HEK293T (cell line): ENCODE measurements at regions not wholly inside any gene's neighbourhood (a gene's known extent, or its start where the extent isn't known, plus 50 kb on each side); places are given as distances from the start of the nearest gene placed in this dataset.

Experiments
- ARNT ChIP-seq: fragments of 450-650 bp; IDR thresholded peaks from 2 replicates; pipeline ENCODE4 v1.6.1; 2017; ENCODE audit warnings: mild to moderate bottlenecking
- FOXK2 ChIP-seq: fragments of 450-650 bp; IDR thresholded peaks from 2 replicates; pipeline ENCODE4 v1.6.1; 2016; ENCODE audit warnings: mild to moderate bottlenecking
- LEF1 ChIP-seq: fragments of 450-650 bp; IDR thresholded peaks from 2 replicates; pipeline ENCODE4 v1.6.1; 2017; ENCODE audit warnings: mild to moderate bottlenecking, borderline replicate concordance
- SP1 ChIP-seq: fragments of 450-650 bp; IDR thresholded peaks from 2 replicates; pipeline ENCODE4 v1.6.1; 2017
- TARDBP ChIP-seq: fragments of 450-650 bp; IDR thresholded peaks from 2 replicates; pipeline ENCODE4 v1.6.1; 2016
- ZNF384 ChIP-seq: fragments of 450-650 bp; IDR thresholded peaks from 2 replicates; pipeline ENCODE4 v1.6.1; 2016

DNA sequence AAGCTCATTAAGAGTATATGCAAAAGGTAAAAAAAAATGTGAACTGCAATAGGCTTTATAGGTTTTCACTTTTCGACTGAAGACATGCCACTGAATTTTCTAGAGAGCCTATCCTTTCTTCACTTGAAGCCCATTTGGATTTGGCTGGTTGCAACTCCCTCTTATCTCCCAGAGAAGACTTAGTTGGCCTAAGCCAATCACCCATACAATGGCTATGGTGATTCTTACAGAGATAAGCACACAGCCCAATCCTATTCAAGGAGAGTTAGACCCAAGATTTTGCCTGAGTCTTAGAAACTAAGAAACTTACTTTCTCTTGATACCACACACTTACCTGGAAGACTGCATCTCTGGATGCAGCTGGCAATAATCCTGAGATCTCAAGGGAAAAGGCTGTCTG, 167.3 kb upstream of the PTCHD4 start:
- TF ChIP-seq LEF1: no peak
- TF ChIP-seq SP1: no peak
- no peak for TF ChIP-seq TARDBP
- TF ChIP-seq ARNT: no peak
- no peak for TF ChIP-seq ZNF384
- TF ChIP-seq FOXK2: no peak
